Esophagus squamous epithelium (tissue), 4 donors: ENCODE measurements at regions not wholly inside any gene's neighbourhood (a gene's known extent, or its start where the extent isn't known, plus 50 kb on each side); places are given as distances from the start of the nearest gene placed in this dataset.

Experiments
- POLR2A ChIP-seq, 4 donors: fragments of 450-650 bp; IDR thresholded peaks; one replicate each; pipeline ENCODE4 v1.6.1; 2017; ENCODE audit warnings: antibody characterized with exemption in 4 of 4, mild to moderate bottlenecking in 4 of 4, moderate library complexity in 3 of 4
- TF ChIP-seq, protein P1 (sequence below), 6 experiments: fragments of 450-650 bp in 4 of 6; fragments of 200-600 bp in 2 of 6; sonication (generic) in 2 of 6; IDR thresholded peaks; one replicate each; pipeline ENCODE4 v1.5.1; 2016 to 2019; ENCODE audit warnings: antibody characterized with exemption in 6 of 6, mild to moderate bottlenecking in 4 of 6, moderate library complexity in 4 of 6

DNA sequence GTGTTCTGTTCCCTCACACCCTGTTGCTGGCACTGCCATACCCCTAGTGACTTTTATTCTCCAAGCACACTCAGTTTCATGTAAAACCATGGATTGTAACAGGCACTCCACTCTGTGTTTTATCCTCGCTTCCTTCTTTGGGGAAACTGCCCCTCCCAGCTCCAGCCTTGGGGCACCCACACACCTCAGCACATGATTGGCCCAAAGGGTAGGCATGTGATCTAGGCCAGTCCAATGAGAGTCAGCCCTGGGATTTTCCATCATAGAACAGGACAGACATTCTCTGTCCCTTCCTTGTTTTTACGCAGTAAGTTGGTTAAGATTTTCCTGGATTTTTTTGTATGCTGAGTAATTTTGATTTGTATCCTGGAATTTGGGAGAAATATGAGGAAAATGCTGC lies 115.4 kb downstream of the C16orf95 start:
- TF ChIP-seq, protein P1, sequence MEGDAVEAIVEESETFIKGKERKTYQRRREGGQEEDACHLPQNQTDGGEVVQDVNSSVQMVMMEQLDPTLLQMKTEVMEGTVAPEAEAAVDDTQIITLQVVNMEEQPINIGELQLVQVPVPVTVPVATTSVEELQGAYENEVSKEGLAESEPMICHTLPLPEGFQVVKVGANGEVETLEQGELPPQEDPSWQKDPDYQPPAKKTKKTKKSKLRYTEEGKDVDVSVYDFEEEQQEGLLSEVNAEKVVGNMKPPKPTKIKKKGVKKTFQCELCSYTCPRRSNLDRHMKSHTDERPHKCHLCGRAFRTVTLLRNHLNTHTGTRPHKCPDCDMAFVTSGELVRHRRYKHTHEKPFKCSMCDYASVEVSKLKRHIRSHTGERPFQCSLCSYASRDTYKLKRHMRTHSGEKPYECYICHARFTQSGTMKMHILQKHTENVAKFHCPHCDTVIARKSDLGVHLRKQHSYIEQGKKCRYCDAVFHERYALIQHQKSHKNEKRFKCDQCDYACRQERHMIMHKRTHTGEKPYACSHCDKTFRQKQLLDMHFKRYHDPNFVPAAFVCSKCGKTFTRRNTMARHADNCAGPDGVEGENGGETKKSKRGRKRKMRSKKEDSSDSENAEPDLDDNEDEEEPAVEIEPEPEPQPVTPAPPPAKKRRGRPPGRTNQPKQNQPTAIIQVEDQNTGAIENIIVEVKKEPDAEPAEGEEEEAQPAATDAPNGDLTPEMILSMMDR (IDR thresholded peaks at IDR 0.05), result no peak
- no peak for TF ChIP-seq POLR2A (IDR thresholded peaks at IDR 0.05)
